ENCODE measurements at regions not wholly inside any gene's neighbourhood (a gene's known extent, or its start where the extent isn't known, plus 50 kb on each side); places are given as distances from the start of the nearest gene placed in this dataset.

DNA sequence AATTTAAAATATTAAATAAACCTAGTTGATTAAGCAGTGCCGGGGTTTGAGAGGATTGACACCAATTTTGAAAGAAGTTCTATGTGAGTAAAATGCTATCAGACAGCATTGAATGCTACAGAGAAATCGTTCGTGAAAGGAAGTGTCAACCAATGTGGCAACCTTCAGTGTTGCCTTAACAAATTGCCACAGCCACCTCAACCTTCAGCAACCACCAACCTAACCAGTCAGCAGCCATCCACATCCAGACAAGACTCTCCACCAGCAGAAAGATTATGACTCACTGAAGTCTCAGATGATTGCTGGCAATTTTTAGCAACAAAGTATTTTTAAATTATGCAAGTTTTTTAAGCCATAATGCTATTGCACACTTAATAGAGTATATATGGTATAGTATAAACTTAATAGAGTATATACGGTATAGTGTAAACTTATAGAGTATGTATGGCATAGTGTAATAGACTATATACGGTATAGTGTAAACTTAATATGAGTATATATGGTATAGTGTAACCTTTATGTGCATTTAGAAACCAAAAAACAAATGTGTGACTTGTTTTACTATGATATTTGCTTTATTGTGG is 65.3 kb upstream of the ID4 start:
- peak; percentile 27 to 51 for DNase-seq (ENCODE audit: low read depth in 2 of 2)
- TF ChIP-seq, protein P1, sequence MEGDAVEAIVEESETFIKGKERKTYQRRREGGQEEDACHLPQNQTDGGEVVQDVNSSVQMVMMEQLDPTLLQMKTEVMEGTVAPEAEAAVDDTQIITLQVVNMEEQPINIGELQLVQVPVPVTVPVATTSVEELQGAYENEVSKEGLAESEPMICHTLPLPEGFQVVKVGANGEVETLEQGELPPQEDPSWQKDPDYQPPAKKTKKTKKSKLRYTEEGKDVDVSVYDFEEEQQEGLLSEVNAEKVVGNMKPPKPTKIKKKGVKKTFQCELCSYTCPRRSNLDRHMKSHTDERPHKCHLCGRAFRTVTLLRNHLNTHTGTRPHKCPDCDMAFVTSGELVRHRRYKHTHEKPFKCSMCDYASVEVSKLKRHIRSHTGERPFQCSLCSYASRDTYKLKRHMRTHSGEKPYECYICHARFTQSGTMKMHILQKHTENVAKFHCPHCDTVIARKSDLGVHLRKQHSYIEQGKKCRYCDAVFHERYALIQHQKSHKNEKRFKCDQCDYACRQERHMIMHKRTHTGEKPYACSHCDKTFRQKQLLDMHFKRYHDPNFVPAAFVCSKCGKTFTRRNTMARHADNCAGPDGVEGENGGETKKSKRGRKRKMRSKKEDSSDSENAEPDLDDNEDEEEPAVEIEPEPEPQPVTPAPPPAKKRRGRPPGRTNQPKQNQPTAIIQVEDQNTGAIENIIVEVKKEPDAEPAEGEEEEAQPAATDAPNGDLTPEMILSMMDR (IDR thresholded peaks at IDR 0.05; ENCODE audit: low read depth, low read length) = no peak
- no peak overlapping the region for H3K4me3 ChIP-seq (replicated peaks in 1 of 2; ENCODE audit: low read depth in 2 of 2, low read length in 2 of 2)

DNA sequence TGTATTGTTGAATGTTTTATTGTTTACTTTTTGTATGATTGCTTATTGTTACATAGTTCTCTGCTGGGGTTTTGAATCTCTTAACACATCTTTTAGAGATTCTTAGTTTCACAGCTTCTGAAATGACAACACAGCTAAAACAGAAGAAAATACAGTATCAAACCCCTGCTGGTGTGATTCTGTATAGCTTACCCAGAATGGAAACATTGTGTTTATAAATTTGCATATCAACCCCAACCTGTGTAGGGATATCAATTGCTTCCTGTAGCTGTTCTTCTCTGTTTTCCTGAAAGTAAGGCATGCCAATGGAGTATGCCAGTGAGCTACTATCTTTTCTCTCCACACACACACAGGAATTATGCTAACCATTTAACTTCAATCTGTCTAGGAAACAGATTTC is 64.3 kb upstream of the ID4 start:
- TF ChIP-seq, protein P1 (IDR thresholded peaks at IDR 0.05; ENCODE audit: low read depth, low read length) = peak; percentile 11
- no peak overlapping the region for H3K4me3 ChIP-seq (replicated peaks in 1 of 2; ENCODE audit: low read depth in 2 of 2, low read length in 2 of 2)
- DNase-seq (ENCODE audit: low read depth in 2 of 2) = no peak

DNA sequence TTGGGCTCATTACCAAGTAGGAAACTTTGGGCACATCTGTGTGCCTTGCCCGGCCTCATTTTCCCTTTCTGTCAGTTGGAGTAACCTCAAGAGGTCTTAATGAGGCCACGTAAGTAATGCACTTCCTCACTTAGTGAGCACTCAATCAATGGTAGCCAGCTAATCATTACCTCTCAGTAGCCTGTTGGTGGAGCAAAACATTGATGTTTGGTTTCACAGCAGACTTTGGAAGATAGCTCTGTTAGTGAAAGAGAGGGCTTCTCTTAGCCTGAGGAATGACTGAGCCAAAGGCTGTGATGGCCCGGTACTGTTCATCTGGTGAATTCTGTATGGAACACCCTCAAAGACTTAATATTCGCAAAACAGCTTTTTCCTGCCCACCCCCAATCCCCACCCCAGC is 55.9 kb upstream of the ID4 start:
- TF ChIP-seq, protein P1 (IDR thresholded peaks at IDR 0.05; ENCODE audit: low read depth, low read length) = no peak
- no peak for DNase-seq (ENCODE audit: low read depth in 2 of 2)
- no peak overlapping the region for H3K4me3 ChIP-seq (replicated peaks in 1 of 2; ENCODE audit: low read depth in 2 of 2, low read length in 2 of 2)

DNA sequence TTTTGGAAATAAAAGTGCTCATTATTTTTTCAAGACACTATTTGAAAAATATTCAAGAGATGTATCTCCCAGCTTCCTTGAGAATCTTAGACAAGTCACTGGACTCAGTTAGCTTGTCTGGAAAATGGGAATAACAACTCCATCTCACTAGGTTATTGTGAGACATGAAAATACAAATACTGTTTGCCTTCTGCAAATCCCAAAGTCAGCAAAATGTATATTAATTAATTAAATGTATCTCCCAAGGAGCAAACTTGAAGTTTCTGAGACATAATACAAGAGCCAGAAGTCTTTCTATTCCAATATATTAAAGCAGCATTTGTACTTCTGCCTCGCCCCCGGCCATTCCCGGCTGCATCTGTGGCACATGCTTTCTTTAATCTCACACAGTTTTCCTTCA is 54.6 kb upstream of the ID4 start:
- H3K4me3 ChIP-seq (replicated peaks in 1 of 2; ENCODE audit: low read depth in 2 of 2, low read length in 2 of 2) = no peak overlapping the region
- no peak for DNase-seq (ENCODE audit: low read depth in 2 of 2)
- TF ChIP-seq, protein P1 (IDR thresholded peaks at IDR 0.05; ENCODE audit: low read depth, low read length) = no peak

All from cardiac fibroblast (primary cell).